HEK293 (cell line): ENCODE measurements at regions not wholly inside any gene's neighbourhood (a gene's known extent, or its start where the extent isn't known, plus 50 kb on each side); places are given as distances from the start of the nearest gene placed in this dataset.

Experiments
- CTCF ChIA-PET: fragments of 350-600 bp; formaldehyde crosslinking; extraction: SDS; loops from one replicate; lab custom pipeline; 2021; ENCODE audit warnings: antibody characterized with exemption; lab: Yijun Ruan, JAX
- POLR2A ChIA-PET: fragments of 300-600 bp; formaldehyde crosslinking; extraction: SDS; loops from one replicate; lab custom pipeline; 2020; ENCODE audit warnings: antibody characterized with exemption, inconsistent platforms; lab: Yijun Ruan, JAX
- H3K27ac ChIP-seq: fragments of 200-500 bp; sonication (Bioruptor generic); 2 replicates; pipeline ENCODE4 v1.5.1; 2014; ENCODE audit warnings: low read depth, low read length, control low read depth, inconsistent platforms; ENCODE audit errors: extremely low read depth
- H3K36me3 ChIP-seq, 2 experiments: fragments of 200-500 bp in 1 of 2; sonication (Bioruptor generic) in 1 of 2; 1 replicate in 1 of 2; 2 replicates in 1 of 2; pipeline ENCODE4 v1.5.1; 2014 to 2017; ENCODE audit warnings: inconsistent platforms in 2 of 2, low read length in 2 of 2; ENCODE audit not compliant: control insufficient read depth in 2 of 2, insufficient read depth in 1 of 2
- H3K4me1 ChIP-seq: fragments of 200-500 bp; sonication (Bioruptor generic); 2 replicates; pipeline ENCODE4 v1.5.1; 2014; ENCODE audit warnings: mild to moderate bottlenecking, low read length, inconsistent platforms; ENCODE audit not compliant: control insufficient read depth, insufficient read depth
- H3K4me3 ChIP-seq: 2 replicates; pipeline ENCODE4 v1.5.1; 2011; ENCODE audit warnings: low read depth, mild to moderate bottlenecking, control low read depth, low read length, moderate library complexity
- H3K9me3 ChIP-seq: fragments of 200-500 bp; sonication (Bioruptor generic); 2 replicates; pipeline ENCODE4 v1.5.1; 2014; ENCODE audit warnings: low read depth, low read length, inconsistent platforms; ENCODE audit not compliant: control insufficient read depth, insufficient read depth
- HOXA7 ChIP-seq: sonication (generic); formaldehyde crosslinking; IDR thresholded peaks from 2 replicates; pipeline ENCODE4 v1.8.1; 2022; ENCODE audit warnings: missing genetic modification reagents, borderline replicate concordance
- KLF10 ChIP-seq: fragments of 450-650 bp; IDR thresholded peaks from 2 replicates; pipeline ENCODE4 v1.5.1; 2018; ENCODE audit warnings: missing biosample characterization, mild to moderate bottlenecking, missing genetic modification characterization
- KLF17 ChIP-seq: fragments of 450-650 bp; formaldehyde crosslinking; IDR thresholded peaks from 2 replicates; pipeline ENCODE4 v1.5.1; 2016; ENCODE audit warnings: missing biosample characterization, missing genetic modification characterization
- MYNN ChIP-seq: fragments of 450-650 bp; formaldehyde crosslinking; IDR thresholded peaks from 2 replicates; pipeline ENCODE4 v1.5.1; 2016; ENCODE audit warnings: missing biosample characterization, missing genetic modification characterization, borderline replicate concordance
- ZBTB1 ChIP-seq: fragments of 450-650 bp; formaldehyde crosslinking; IDR thresholded peaks from 2 replicates; pipeline ENCODE4 v1.5.1; 2016; ENCODE audit warnings: missing biosample characterization, missing genetic modification characterization
- ZFP69B ChIP-seq: fragments of 450-650 bp; formaldehyde crosslinking; IDR thresholded peaks from 2 replicates; pipeline ENCODE4 v1.5.1; 2016; ENCODE audit warnings: missing biosample characterization, missing genetic modification characterization
- ZNF140 ChIP-seq: fragments of 450-650 bp; formaldehyde crosslinking; IDR thresholded peaks from 2 replicates; pipeline ENCODE4 v1.5.1; 2016; ENCODE audit warnings: missing biosample characterization, missing genetic modification characterization
- ZNF157 ChIP-seq: fragments of 450-650 bp; formaldehyde crosslinking; IDR thresholded peaks from 2 replicates; pipeline ENCODE4 v1.5.1; 2016; ENCODE audit warnings: missing biosample characterization, missing genetic modification characterization
- ZNF169 ChIP-seq: fragments of 450-650 bp; formaldehyde crosslinking; IDR thresholded peaks from 2 replicates; pipeline ENCODE4 v1.5.1; 2016; ENCODE audit warnings: missing biosample characterization, missing genetic modification characterization
- ZNF2 ChIP-seq: fragments of 450-650 bp; formaldehyde crosslinking; IDR thresholded peaks from 2 replicates; pipeline ENCODE4 v1.5.1; 2016; ENCODE audit warnings: missing biosample characterization, missing genetic modification characterization
- ZNF223 ChIP-seq: fragments of 450-650 bp; formaldehyde crosslinking; IDR thresholded peaks from 2 replicates; pipeline ENCODE4 v1.5.1; 2016; ENCODE audit warnings: missing biosample characterization, missing genetic modification characterization
- ZNF239 ChIP-seq: fragments of 450-650 bp; formaldehyde crosslinking; IDR thresholded peaks from 2 replicates; pipeline ENCODE4 v1.5.1; 2016; ENCODE audit warnings: missing biosample characterization, missing genetic modification characterization
- ZNF248 ChIP-seq: fragments of 450-650 bp; formaldehyde crosslinking; IDR thresholded peaks from 2 replicates; pipeline ENCODE4 v1.5.1; 2017; ENCODE audit warnings: missing biosample characterization, missing genetic modification characterization
- ZNF324 ChIP-seq: fragments of 450-650 bp; formaldehyde crosslinking; IDR thresholded peaks from 2 replicates; pipeline ENCODE4 v1.5.1; 2016; ENCODE audit warnings: missing biosample characterization, missing genetic modification characterization
- ZNF48 ChIP-seq: fragments of 450-650 bp; formaldehyde crosslinking; IDR thresholded peaks from 2 replicates; pipeline ENCODE4 v1.5.1; 2016; ENCODE audit warnings: missing biosample characterization, missing genetic modification characterization
- ZNF521 ChIP-seq: fragments of 450-650 bp; formaldehyde crosslinking; IDR thresholded peaks from 2 replicates; pipeline ENCODE4 v1.5.1; 2017; ENCODE audit warnings: missing biosample characterization, mild to moderate bottlenecking, missing genetic modification characterization
- ZNF530 ChIP-seq: fragments of 450-650 bp; formaldehyde crosslinking; IDR thresholded peaks from 2 replicates; pipeline ENCODE4 v1.5.1; 2016; ENCODE audit warnings: low read depth, missing biosample characterization, missing genetic modification characterization
- ZNF624 ChIP-seq: fragments of 450-650 bp; formaldehyde crosslinking; IDR thresholded peaks from 2 replicates; pipeline ENCODE4 v1.5.1; 2017; ENCODE audit warnings: missing biosample characterization, missing genetic modification characterization
- ZNF670 ChIP-seq: fragments of 450-650 bp; formaldehyde crosslinking; IDR thresholded peaks from 2 replicates; pipeline ENCODE4 v1.5.1; 2016; ENCODE audit warnings: missing biosample characterization, missing genetic modification characterization, low read depth
- ZNF707 ChIP-seq: fragments of 450-650 bp; formaldehyde crosslinking; IDR thresholded peaks from 2 replicates; pipeline ENCODE4 v1.5.1; 2016; ENCODE audit warnings: missing biosample characterization, missing genetic modification characterization
- TF ChIP-seq, protein P1 (sequence below): fragments of 450-650 bp; formaldehyde crosslinking; IDR thresholded peaks from 2 replicates; pipeline ENCODE4 v1.5.1; 2016; ENCODE audit warnings: missing biosample characterization, missing genetic modification characterization, borderline replicate concordance
- TF ChIP-seq, protein P2 (sequence below): fragments of 450-650 bp; formaldehyde crosslinking; IDR thresholded peaks from 2 replicates; pipeline ENCODE4 v1.5.1; 2016; ENCODE audit warnings: missing biosample characterization, missing genetic modification characterization
- TF ChIP-seq, protein P3 (sequence below): fragments of 450-650 bp; formaldehyde crosslinking; IDR thresholded peaks from 2 replicates; pipeline ENCODE4 v1.5.1; 2017; ENCODE audit warnings: missing biosample characterization, missing genetic modification characterization
- TF ChIP-seq, protein P4 (sequence below): sonication (generic); formaldehyde crosslinking; IDR thresholded peaks from 2 replicates; pipeline ENCODE4 v1.8.1; 2022; ENCODE audit warnings: mild to moderate bottlenecking, moderate library complexity, missing genetic modification reagents

DNA sequence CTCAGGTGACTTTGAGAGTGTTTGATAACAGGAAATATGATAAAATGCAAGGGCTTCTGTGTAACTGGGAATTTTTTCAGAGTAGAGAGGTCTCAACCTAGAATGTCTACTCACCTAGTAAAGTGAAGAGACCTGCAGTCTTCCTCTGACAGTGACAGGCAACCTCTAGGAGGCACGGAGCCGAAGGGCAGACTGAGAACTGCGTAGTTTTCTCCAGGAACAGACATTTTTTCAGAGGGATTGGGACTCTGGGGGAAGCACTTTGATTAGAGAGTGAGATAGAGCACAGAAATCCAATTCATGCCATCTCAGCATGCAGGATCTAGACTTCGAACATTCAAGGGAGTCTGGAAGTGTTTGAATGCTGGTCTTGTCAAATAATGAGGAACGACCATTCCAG lies 213.3 kb downstream of the AKAP7 start:
- H3K4me1 ChIP-seq, result no peaks in the 10 kb centered on the region
- ChIA-PET CTCF (interaction anchor here (0.5 kb wide), 1 partner anchor 180 kb away, joined by 4 read pairs; no protein-coding TSS in a partner anchor), POLR2A (no interaction called here)
- TF ChIP-seq ZNF169 (tag by site-specific recombination) (no peak), ZNF223 (no peak), ZNF624 (tag by site-specific recombination) (no peak), ZNF521 (tag by site-specific recombination) (no peak), ZNF324 (tag by site-specific recombination) (no peak), KLF17 (tag by site-specific recombination) (no peak), ZNF2 (tag by site-specific recombination) (no peak), ZNF239 (tag by site-specific recombination) (no peak), HOXA7 (CRISPR knock-in tag) (no peak), ZNF157 (tag by site-specific recombination) (no peak), ZBTB1 (tag by site-specific recombination) (no peak)
- TF ChIP-seq, protein P1, sequence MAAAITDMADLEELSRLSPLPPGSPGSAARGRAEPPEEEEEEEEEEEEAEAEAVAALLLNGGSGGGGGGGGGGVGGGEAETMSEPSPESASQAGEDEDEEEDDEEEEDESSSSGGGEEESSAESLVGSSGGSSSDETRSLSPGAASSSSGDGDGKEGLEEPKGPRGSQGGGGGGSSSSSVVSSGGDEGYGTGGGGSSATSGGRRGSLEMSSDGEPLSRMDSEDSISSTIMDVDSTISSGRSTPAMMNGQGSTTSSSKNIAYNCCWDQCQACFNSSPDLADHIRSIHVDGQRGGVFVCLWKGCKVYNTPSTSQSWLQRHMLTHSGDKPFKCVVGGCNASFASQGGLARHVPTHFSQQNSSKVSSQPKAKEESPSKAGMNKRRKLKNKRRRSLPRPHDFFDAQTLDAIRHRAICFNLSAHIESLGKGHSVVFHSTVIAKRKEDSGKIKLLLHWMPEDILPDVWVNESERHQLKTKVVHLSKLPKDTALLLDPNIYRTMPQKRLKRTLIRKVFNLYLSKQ (tag by site-specific recombination), result no peak
- TF ChIP-seq, protein P2, sequence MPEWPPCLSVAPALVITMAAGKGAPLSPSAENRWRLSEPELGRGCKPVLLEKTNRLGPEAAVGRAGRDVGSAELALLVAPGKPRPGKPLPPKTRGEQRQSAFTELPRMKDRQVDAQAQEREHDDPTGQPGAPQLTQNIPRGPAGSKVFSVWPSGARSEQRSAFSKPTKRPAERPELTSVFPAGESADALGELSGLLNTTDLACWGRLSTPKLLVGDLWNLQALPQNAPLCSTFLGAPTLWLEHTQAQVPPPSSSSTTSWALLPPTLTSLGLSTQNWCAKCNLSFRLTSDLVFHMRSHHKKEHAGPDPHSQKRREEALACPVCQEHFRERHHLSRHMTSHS, result no peak
- TF ChIP-seq, protein P3, sequence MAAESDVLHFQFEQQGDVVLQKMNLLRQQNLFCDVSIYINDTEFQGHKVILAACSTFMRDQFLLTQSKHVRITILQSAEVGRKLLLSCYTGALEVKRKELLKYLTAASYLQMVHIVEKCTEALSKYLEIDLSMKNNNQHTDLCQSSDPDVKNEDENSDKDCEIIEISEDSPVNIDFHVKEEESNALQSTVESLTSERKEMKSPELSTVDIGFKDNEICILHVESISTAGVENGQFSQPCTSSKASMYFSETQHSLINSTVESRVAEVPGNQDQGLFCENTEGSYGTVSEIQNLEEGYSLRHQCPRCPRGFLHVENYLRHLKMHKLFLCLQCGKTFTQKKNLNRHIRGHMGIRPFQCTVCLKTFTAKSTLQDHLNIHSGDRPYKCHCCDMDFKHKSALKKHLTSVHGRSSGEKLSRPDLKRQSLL (tag by site-specific recombination), result no peak
- H3K36me3 ChIP-seq, result no peaks in the 10 kb centered on the region
- no peak overlapping the region for H3K4me3 ChIP-seq
- no peak overlapping the region for H3K27ac ChIP-seq
- no peaks in the 10 kb centered on the region for H3K9me3 ChIP-seq

DNA sequence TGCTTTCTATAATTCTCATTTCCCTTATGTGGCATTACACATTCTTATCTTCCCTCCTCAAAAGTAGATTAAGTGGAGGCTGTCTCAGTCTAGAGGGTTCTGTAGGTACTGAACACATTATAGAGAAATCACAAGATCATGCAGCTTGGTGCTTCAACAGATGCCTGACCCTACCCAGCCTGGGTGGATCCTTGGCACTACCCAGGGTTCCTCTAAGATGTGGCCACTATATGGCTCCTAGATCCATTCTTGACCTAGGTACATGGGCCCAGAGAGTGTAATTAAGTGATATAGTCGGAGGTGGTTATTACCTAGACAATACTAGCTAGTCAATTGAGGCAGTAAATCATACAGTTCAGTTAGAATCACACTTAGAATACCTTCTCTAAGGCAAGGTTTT lies 213.9 kb downstream of the AKAP7 start:
- Histone ChIP-seq H3K4me1 (no peaks in the 10 kb centered on the region), H3K9me3 (no peaks in the 10 kb centered on the region), H3K4me3 (no peak overlapping the region), H3K27ac (no peak overlapping the region), H3K36me3 (no peaks in the 10 kb centered on the region)
- POLR2A ChIA-PET, result no interaction called here
- no peak for TF ChIP-seq ZNF140 (tag by site-specific recombination)
- no peak for TF ChIP-seq ZNF707 (tag by site-specific recombination)
- TF ChIP-seq ZFP69B (tag by site-specific recombination), result no peak
- no peak for TF ChIP-seq ZNF530 (tag by site-specific recombination)
- TF ChIP-seq MYNN (tag by site-specific recombination), result no peak
- no peak for TF ChIP-seq ZNF48 (tag by site-specific recombination)
- no peak for TF ChIP-seq ZNF248 (tag by site-specific recombination)
- TF ChIP-seq KLF10 (tag by site-specific recombination), result no peak
- TF ChIP-seq, protein P4, sequence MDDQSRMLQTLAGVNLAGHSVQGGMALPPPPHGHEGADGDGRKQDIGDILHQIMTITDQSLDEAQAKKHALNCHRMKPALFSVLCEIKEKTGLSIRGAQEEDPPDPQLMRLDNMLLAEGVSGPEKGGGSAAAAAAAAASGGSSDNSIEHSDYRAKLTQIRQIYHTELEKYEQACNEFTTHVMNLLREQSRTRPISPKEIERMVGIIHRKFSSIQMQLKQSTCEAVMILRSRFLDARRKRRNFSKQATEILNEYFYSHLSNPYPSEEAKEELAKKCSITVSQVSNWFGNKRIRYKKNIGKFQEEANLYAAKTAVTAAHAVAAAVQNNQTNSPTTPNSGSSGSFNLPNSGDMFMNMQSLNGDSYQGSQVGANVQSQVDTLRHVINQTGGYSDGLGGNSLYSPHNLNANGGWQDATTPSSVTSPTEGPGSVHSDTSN, result no peak
- no peak for TF ChIP-seq ZNF670 (tag by site-specific recombination)
- TF ChIP-seq ZNF157 (tag by site-specific recombination), result no peak
- CTCF ChIA-PET, result interaction anchor here (0.5 kb wide), 2 partner anchors 88 to 181 kb away, joined by 4 read pairs; no protein-coding TSS in a partner anchor
